ENCODE measurements at regions not wholly inside any gene's neighbourhood (a gene's known extent, or its start where the extent isn't known, plus 50 kb on each side); places are given as distances from the start of the nearest gene placed in this dataset.

DNA sequence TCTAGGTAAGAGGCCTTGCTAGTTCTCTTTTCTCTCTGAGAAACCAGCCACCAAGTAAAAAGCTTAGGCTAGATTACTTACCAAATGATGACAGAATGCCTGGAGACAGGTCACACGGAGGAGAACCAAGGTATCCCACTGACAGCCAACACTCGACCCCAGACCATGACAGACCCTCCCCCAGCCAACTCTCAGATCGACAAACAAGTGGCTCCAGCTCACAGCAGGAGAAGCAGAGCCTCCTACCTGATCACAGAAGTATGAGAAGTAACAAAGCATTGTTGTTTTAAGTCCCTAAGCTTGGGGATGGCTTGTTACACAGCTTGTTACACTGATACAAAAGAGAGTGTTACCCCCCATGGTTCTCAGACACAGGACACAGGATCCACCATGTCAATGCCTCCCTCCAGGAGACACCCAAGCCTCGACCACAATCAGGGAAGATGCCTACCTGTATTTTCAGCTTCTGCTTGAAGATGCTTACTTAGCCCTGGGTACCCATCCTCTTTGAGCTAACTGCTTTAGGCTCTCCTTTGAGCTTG, 423.8 kb upstream of the JARID2 start:
- ChIA-PET POLR2A (no interaction called here), CTCF (no interaction called here)
- 22% methylated on average over 4 of the region's 4 CpGs for WGBS (ENCODE audit: low lambda C conversion rate)
- TF ChIP-seq EZH2phosphoT487 (IDR thresholded peaks at IDR 0.05; ENCODE audit: borderline replicate concordance, low read depth) (no peak), EP300 (IDR thresholded peaks at IDR 0.05; ENCODE audit: borderline replicate concordance in 1 of 2, low read depth in 1 of 2, low read length in 1 of 2) (no peak), MXI1 (IDR thresholded peaks at IDR 0.05; ENCODE audit: low read depth, low read length) (no peak), SMC3 (IDR thresholded peaks at IDR 0.05; ENCODE audit: low read depth, low read length) (no peak), NRF1 (IDR thresholded peaks at IDR 0.05; ENCODE audit: low read depth, low read length) (no peak), PBX3 (IDR thresholded peaks at IDR 0.05) (no peak), CTCF (IDR thresholded peaks at IDR 0.05) (no peak), JUND (IDR thresholded peaks at IDR 0.05) (no peak), RCOR1 (IDR thresholded peaks at IDR 0.05; ENCODE audit: low read length) (no peak), YY1 (IDR thresholded peaks at IDR 0.05; ENCODE audit: low read depth) (no peak), TAF1 (IDR thresholded peaks at IDR 0.05; ENCODE audit: borderline replicate concordance, low read depth, low read length) (no peak), GABPA (IDR thresholded peaks at IDR 0.05; ENCODE audit: low read depth) (no peak), FOXJ3 (CRISPR knock-in tag; IDR thresholded peaks at IDR 0.05) (no peak), TEAD4 (IDR thresholded peaks at IDR 0.05; ENCODE audit: borderline replicate concordance, insufficient read depth) (no peak), FOSL2 (IDR thresholded peaks at IDR 0.05; ENCODE audit: borderline replicate concordance, low read depth) (no peak), POLR2AphosphoS5 (IDR thresholded peaks at IDR 0.05; ENCODE audit: low read depth, low read length) (no peak), FOXM1 (IDR thresholded peaks at IDR 0.05; ENCODE audit: low read depth) (no peak)
- TF ChIP-seq, protein P1, sequence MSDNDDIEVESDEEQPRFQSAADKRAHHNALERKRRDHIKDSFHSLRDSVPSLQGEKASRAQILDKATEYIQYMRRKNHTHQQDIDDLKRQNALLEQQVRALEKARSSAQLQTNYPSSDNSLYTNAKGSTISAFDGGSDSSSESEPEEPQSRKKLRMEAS (IDR thresholded peaks at IDR 0.05; ENCODE audit: low read depth): no peak
- TF ChIP-seq, protein P2, sequence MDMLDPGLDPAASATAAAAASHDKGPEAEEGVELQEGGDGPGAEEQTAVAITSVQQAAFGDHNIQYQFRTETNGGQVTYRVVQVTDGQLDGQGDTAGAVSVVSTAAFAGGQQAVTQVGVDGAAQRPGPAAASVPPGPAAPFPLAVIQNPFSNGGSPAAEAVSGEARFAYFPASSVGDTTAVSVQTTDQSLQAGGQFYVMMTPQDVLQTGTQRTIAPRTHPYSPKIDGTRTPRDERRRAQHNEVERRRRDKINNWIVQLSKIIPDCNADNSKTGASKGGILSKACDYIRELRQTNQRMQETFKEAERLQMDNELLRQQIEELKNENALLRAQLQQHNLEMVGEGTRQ (IDR thresholded peaks at IDR 0.05; ENCODE audit: borderline replicate concordance, low read depth, low read length): no peak
- no peak overlapping the region for H3K27ac ChIP-seq (ENCODE audit: low read depth in 2 of 2, low read length in 1 of 2)
- no peak for DNase-seq
- H3K9ac ChIP-seq: no peak overlapping the region
- no peaks in the 10 kb centered on the region for H3K9me2 ChIP-seq
- H3F3A ChIP-seq (replicated peaks; ENCODE audit: insufficient read depth): no peaks in the 10 kb centered on the region
- no peak overlapping the region for H2AFZ ChIP-seq (ENCODE audit: low read depth)
- H3K79me2 ChIP-seq (ENCODE audit: insufficient read depth): no peaks in the 10 kb centered on the region
- H3K4me3 ChIP-seq (ENCODE audit: low read depth in 2 of 2, low read length in 1 of 2): no peak overlapping the region
- H4K20me1 ChIP-seq (ENCODE audit: insufficient read depth): no peaks in the 10 kb centered on the region
- H3K27me3 ChIP-seq (ENCODE audit: insufficient read depth): no peaks in the 10 kb centered on the region
- no peaks in the 10 kb centered on the region for H3K9me3 ChIP-seq
- no peaks in the 10 kb centered on the region; a peak in 1 of 4 replicates for H3K4me1 ChIP-seq (ENCODE audit: control insufficient read depth in 1 of 2, insufficient read depth in 2 of 2, low read depth in 1 of 2, low read length in 1 of 2)
- no peaks in the 10 kb centered on the region for H3K36me3 ChIP-seq (replicated peaks in 1 of 2; ENCODE audit: control insufficient read depth in 1 of 2, insufficient read depth in 2 of 2, low read length in 1 of 2)
- H3K4me2 ChIP-seq: no peak overlapping the region

All from SK-N-SH (cell line).